ENCODE measurements at regions not wholly inside any gene's neighbourhood (a gene's known extent, or its start where the extent isn't known, plus 50 kb on each side); places are given as distances from the start of the nearest gene placed in this dataset.

DNA sequence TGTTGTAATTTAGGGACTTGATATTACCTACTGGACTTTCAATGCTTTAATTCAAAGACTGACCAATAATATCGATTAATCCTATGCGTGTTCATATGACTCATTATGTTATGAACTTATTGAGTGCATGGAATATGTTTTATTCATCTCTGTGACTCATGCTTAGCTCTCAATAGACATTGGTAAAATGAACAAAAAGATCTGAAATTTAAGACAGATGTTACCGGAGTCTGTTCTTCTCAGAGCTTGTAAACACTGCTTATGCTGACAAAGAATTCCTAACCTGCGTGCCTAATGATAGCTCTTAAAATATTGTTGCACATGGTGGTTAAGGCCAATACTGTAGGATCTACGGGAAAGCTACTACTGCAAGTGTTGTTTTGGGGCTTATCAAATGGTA is 131.5 kb upstream of the ACBD5 start:
- TF ChIP-seq EZH2phosphoT487 (IDR thresholded peaks at IDR 0.05; ENCODE audit: borderline replicate concordance, low read length), result no peak
- TF ChIP-seq, protein P1, sequence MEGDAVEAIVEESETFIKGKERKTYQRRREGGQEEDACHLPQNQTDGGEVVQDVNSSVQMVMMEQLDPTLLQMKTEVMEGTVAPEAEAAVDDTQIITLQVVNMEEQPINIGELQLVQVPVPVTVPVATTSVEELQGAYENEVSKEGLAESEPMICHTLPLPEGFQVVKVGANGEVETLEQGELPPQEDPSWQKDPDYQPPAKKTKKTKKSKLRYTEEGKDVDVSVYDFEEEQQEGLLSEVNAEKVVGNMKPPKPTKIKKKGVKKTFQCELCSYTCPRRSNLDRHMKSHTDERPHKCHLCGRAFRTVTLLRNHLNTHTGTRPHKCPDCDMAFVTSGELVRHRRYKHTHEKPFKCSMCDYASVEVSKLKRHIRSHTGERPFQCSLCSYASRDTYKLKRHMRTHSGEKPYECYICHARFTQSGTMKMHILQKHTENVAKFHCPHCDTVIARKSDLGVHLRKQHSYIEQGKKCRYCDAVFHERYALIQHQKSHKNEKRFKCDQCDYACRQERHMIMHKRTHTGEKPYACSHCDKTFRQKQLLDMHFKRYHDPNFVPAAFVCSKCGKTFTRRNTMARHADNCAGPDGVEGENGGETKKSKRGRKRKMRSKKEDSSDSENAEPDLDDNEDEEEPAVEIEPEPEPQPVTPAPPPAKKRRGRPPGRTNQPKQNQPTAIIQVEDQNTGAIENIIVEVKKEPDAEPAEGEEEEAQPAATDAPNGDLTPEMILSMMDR (IDR thresholded peaks at IDR 0.05; ENCODE audit: low read depth, low read length, poor library complexity, severe bottlenecking), result no peak

All from DOHH2 (cell line).